ENCODE measurements at regions not wholly inside any gene's neighbourhood (a gene's known extent, or its start where the extent isn't known, plus 50 kb on each side); places are given as distances from the start of the nearest gene placed in this dataset.

DNA sequence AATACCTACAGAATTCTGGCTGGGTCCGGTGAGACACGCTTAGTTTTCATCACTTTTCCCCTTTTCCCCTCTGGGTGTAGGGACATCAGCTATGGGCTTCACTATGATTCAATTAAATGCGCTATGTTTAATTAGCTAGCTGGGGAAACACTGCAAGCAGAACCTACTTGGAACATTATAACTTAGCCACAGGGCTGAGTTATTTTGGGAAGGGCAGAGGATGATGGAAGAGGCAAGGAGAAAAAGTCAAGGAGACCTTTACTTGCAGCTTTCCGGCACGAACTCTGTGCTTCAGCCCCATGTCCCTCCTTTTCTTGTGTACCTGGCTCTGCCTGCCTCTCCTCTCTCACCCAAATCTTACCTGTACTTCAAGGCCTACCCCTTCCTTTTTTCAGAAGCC is 62.8 kb downstream of the KIF4B start:
- no peak for DNase-seq
- H3K4me3 ChIP-seq (ENCODE audit: low read length), result no peak overlapping the region
- no peaks in the 10 kb centered on the region for H3K4me1 ChIP-seq (ENCODE audit: control insufficient read depth, insufficient read depth, low read length)
- WGBS, 2 experiments (ENCODE audit: insufficient coverage in 1 of 2, insufficient read length in 1 of 2), result 93 to 95% methylated on average over 2 to 5 of the region's 5 CpGs
- no peak overlapping the region for H3K27ac ChIP-seq (ENCODE audit: low read depth, low read length)
- Mint-ChIP-seq H3K4me1 (peaks cover 3% of the 10 kb centered on the region), H3K27ac (no peak overlapping the region), H3K27me3 (ENCODE audit: insufficient read depth) (peaks cover 2% of the 10 kb centered on the region), H3K36me3 (ENCODE audit: low read depth) (no peaks in the 10 kb centered on the region), H3K9me3 (peaks cover 2% of the 10 kb centered on the region), H3K4me3 (no peak overlapping the region)
- H3K36me3 ChIP-seq (ENCODE audit: control insufficient read depth, insufficient read depth, low read length), result no peaks in the 10 kb centered on the region
- TF ChIP-seq, protein P1, sequence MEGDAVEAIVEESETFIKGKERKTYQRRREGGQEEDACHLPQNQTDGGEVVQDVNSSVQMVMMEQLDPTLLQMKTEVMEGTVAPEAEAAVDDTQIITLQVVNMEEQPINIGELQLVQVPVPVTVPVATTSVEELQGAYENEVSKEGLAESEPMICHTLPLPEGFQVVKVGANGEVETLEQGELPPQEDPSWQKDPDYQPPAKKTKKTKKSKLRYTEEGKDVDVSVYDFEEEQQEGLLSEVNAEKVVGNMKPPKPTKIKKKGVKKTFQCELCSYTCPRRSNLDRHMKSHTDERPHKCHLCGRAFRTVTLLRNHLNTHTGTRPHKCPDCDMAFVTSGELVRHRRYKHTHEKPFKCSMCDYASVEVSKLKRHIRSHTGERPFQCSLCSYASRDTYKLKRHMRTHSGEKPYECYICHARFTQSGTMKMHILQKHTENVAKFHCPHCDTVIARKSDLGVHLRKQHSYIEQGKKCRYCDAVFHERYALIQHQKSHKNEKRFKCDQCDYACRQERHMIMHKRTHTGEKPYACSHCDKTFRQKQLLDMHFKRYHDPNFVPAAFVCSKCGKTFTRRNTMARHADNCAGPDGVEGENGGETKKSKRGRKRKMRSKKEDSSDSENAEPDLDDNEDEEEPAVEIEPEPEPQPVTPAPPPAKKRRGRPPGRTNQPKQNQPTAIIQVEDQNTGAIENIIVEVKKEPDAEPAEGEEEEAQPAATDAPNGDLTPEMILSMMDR (conservative IDR thresholded peaks at IDR 0.05), result no peak
- peaks cover 7% of the 10 kb centered on the region for H3K9me3 ChIP-seq (ENCODE audit: control insufficient read depth, low read length)
- no peak overlapping the region for H3K9ac ChIP-seq (ENCODE audit: extremely low read depth, low read length, poor library complexity, severe bottlenecking)
- no peaks in the 10 kb centered on the region for H3K27me3 ChIP-seq (ENCODE audit: control insufficient read depth, insufficient read depth, low read length, poor library complexity, severe bottlenecking)

GRCh38 chr5:155079698-155080097 is 66.1 kb downstream of the KIF4B start:
- H3K9ac ChIP-seq (ENCODE audit: extremely low read depth, low read length, poor library complexity, severe bottlenecking), result no peak overlapping the region
- no peaks in the 10 kb centered on the region for H3K9me3 ChIP-seq (ENCODE audit: control insufficient read depth, low read length)
- H3K4me3 ChIP-seq (ENCODE audit: low read length), result no peak overlapping the region
- no peak overlapping the region for H3K4me3 Mint-ChIP-seq
- H3K27ac Mint-ChIP-seq, result no peak overlapping the region
- no peaks in the 10 kb centered on the region for H3K36me3 ChIP-seq (ENCODE audit: control insufficient read depth, insufficient read depth, low read length)
- H3K27me3 ChIP-seq (ENCODE audit: control insufficient read depth, insufficient read depth, low read length, poor library complexity, severe bottlenecking), result no peaks in the 10 kb centered on the region
- WGBS, 2 experiments (ENCODE audit: insufficient coverage in 1 of 2, insufficient read length in 1 of 2), result 85% methylated on average over 2 of the region's 3 CpGs; no CpG with 5 or more reads in 1 of the 2 experiments
- no peak for DNase-seq
- peaks cover 5% of the 10 kb centered on the region for H3K27me3 Mint-ChIP-seq (ENCODE audit: insufficient read depth)
- H3K36me3 Mint-ChIP-seq (ENCODE audit: low read depth), result no peaks in the 10 kb centered on the region
- H3K27ac ChIP-seq (ENCODE audit: low read depth, low read length), result no peak overlapping the region
- H3K4me1 ChIP-seq (ENCODE audit: control insufficient read depth, insufficient read depth, low read length), result no peaks in the 10 kb centered on the region
- peaks cover 3% of the 10 kb centered on the region for H3K4me1 Mint-ChIP-seq
- no peaks in the 10 kb centered on the region for H3K9me3 Mint-ChIP-seq
- TF ChIP-seq, protein P1 (conservative IDR thresholded peaks at IDR 0.05), result no peak

DNA sequence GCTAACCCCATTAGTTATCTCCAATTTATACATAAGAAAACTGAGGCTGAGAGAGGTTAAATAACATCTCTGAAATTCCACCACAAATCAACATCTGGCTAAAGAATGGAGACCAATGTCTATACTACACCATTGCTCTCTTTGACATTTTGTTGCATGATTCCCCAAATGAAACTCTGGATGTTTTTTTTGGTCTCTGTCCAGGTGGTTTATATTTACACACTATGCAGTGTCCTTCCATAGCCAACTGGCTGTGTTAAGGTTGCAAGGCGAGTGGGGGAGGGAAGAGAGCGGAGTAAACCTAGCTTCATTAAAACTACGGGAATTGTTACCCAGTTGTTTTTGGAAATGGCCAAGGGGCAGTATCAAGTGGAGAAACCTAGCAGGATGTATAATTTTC is 67.2 kb downstream of the KIF4B start:
- 92 to 93% methylated on average over 3 of the region's 3 CpGs for WGBS, 2 experiments (ENCODE audit: insufficient coverage in 1 of 2, insufficient read length in 1 of 2)
- Histone ChIP-seq H3K36me3 (ENCODE audit: control insufficient read depth, insufficient read depth, low read length) (no peaks in the 10 kb centered on the region), H3K27me3 (ENCODE audit: control insufficient read depth, insufficient read depth, low read length, poor library complexity, severe bottlenecking) (no peaks in the 10 kb centered on the region), H3K4me1 (ENCODE audit: control insufficient read depth, insufficient read depth, low read length) (no peaks in the 10 kb centered on the region), H3K27ac (ENCODE audit: low read depth, low read length) (no peak overlapping the region), H3K9ac (ENCODE audit: extremely low read depth, low read length, poor library complexity, severe bottlenecking) (no peak overlapping the region), H3K9me3 (ENCODE audit: control insufficient read depth, low read length) (no peaks in the 10 kb centered on the region), H3K4me3 (ENCODE audit: low read length) (no peak overlapping the region)
- H3K27me3 Mint-ChIP-seq (ENCODE audit: insufficient read depth), result peaks cover 5% of the 10 kb centered on the region
- TF ChIP-seq, protein P1 (conservative IDR thresholded peaks at IDR 0.05), result no peak
- H3K36me3 Mint-ChIP-seq (ENCODE audit: low read depth), result no peaks in the 10 kb centered on the region
- no peak overlapping the region for H3K4me3 Mint-ChIP-seq
- no peaks in the 10 kb centered on the region for H3K9me3 Mint-ChIP-seq
- peaks cover 3% of the 10 kb centered on the region for H3K4me1 Mint-ChIP-seq
- no peak for DNase-seq
- H3K27ac Mint-ChIP-seq, result no peak overlapping the region
